ENCODE measurements at regions not wholly inside any gene's neighbourhood (a gene's known extent, or its start where the extent isn't known, plus 50 kb on each side); places are given as distances from the start of the nearest gene placed in this dataset.

DNA sequence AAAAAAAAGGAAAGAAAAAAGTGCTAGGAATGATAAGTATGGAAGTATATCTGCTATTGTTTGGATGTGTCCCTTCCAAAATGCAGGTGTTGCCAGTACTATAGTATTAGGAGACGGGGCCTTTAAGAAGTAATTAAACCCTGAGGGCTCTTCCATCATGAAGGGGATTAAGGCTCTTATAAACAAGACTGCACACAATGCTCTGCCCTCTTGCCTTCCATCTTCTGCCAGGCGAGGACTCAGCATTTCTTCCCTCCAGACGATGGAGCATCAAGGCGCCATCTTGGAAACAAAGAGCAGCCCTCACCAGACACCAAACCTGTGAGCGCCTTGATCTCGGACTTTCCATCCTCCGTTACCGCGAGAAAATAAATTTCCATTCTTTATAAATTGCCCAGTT lies 120.1 kb upstream of the GPM6A start:
- peaks cover 9% of the 10 kb centered on the region for H3K4me1 Mint-ChIP-seq
- H3K27ac Mint-ChIP-seq = no peak overlapping the region
- H3K36me3 Mint-ChIP-seq = no peaks in the 10 kb centered on the region
- no peak for TF ChIP-seq ZNF671 (CRISPR knock-in tag; IDR thresholded peaks at IDR 0.05)
- no peak for TF ChIP-seq CBFB (CRISPR knock-in tag; IDR thresholded peaks at IDR 0.05; ENCODE audit: low read depth)
- TF ChIP-seq FOXJ3 (CRISPR knock-in tag; IDR thresholded peaks at IDR 0.05; ENCODE audit: borderline replicate concordance) = no peak
- TF ChIP-seq CREM (CRISPR knock-in tag; IDR thresholded peaks at IDR 0.05) = no peak
- no peak for TF ChIP-seq ZNF317 (CRISPR knock-in tag; IDR thresholded peaks at IDR 0.05; ENCODE audit: borderline replicate concordance, low read depth)
- TF ChIP-seq, protein P1, sequence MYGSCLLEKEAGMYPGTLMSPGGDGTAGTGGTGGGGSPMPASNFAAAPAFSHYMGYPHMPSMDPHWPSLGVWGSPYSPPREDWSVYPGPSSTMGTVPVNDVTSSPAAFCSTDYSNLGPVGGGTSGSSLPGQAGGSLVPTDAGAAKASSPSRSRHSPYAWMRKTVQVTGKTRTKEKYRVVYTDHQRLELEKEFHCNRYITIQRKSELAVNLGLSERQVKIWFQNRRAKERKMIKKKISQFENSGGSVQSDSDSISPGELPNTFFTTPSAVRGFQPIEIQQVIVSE (CRISPR knock-in tag; IDR thresholded peaks at IDR 0.05; ENCODE audit: borderline replicate concordance) = no peak
- no peak for TF ChIP-seq ZNF416 (CRISPR knock-in tag; IDR thresholded peaks at IDR 0.05)
- TF ChIP-seq, protein P2, sequence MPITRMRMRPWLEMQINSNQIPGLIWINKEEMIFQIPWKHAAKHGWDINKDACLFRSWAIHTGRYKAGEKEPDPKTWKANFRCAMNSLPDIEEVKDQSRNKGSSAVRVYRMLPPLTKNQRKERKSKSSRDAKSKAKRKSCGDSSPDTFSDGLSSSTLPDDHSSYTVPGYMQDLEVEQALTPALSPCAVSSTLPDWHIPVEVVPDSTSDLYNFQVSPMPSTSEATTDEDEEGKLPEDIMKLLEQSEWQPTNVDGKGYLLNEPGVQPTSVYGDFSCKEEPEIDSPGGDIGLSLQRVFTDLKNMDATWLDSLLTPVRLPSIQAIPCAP (CRISPR knock-in tag; IDR thresholded peaks at IDR 0.05) = no peak
- TF ChIP-seq ELF4 (CRISPR knock-in tag; IDR thresholded peaks at IDR 0.05; ENCODE audit: low read depth) = no peak
- TF ChIP-seq, protein P3, sequence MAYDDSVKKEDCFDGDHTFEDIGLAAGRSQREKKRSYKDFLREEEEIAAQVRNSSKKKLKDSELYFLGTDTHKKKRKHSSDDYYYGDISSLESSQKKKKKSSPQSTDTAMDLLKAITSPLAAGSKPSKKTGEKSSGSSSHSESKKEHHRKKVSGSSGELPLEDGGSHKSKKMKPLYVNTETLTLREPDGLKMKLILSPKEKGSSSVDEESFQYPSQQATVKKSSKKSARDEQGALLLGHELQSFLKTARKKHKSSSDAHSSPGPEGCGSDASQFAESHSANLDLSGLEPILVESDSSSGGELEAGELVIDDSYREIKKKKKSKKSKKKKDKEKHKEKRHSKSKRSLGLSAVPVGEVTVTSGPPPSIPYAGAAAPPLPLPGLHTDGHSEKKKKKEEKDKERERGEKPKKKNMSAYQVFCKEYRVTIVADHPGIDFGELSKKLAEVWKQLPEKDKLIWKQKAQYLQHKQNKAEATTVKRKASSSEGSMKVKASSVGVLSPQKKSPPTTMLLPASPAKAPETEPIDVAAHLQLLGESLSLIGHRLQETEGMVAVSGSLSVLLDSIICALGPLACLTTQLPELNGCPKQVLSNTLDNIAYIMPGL (CRISPR knock-in tag; IDR thresholded peaks at IDR 0.05) = no peak
- TF ChIP-seq, protein P4, sequence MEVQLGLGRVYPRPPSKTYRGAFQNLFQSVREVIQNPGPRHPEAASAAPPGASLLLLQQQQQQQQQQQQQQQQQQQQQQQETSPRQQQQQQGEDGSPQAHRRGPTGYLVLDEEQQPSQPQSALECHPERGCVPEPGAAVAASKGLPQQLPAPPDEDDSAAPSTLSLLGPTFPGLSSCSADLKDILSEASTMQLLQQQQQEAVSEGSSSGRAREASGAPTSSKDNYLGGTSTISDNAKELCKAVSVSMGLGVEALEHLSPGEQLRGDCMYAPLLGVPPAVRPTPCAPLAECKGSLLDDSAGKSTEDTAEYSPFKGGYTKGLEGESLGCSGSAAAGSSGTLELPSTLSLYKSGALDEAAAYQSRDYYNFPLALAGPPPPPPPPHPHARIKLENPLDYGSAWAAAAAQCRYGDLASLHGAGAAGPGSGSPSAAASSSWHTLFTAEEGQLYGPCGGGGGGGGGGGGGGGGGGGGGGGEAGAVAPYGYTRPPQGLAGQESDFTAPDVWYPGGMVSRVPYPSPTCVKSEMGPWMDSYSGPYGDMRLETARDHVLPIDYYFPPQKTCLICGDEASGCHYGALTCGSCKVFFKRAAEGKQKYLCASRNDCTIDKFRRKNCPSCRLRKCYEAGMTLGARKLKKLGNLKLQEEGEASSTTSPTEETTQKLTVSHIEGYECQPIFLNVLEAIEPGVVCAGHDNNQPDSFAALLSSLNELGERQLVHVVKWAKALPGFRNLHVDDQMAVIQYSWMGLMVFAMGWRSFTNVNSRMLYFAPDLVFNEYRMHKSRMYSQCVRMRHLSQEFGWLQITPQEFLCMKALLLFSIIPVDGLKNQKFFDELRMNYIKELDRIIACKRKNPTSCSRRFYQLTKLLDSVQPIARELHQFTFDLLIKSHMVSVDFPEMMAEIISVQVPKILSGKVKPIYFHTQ (CRISPR knock-in tag; IDR thresholded peaks at IDR 0.05) = no peak
- TF ChIP-seq, protein P5, sequence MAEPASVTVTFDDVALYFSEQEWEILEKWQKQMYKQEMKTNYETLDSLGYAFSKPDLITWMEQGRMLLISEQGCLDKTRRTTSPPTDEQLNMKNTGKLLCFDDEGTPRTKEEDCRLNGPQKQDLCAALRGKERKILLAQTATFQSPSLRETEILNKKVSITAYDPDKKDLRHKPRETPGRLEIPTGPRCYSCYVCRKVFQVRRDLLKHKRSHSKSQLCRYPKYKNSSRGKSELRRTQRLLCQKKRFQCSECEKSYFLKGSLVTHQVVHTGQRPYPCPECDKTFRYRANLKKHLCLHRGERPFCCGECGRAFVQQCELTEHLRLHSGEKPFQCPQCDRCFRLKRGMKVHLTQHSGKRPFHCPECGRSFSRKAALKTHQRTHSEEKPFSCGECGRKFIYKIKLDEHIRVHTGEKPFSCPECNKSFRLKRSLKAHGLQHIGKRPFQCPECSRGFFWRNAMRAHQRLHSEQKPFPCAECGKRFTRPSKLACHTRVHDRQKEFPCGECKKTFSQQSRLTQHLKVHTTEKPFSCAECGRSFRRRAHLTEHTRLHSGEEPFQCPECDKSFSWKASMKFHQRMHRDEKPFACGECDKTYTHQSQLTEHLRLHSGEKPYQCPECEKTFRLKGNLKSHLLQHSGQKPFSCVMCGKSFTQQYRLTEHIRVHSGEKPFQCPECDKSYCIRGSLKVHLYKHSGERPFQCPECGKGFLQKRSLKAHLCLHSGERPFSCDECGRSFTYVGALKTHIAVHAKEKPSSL (CRISPR knock-in tag; conservative IDR thresholded peaks at IDR 0.05) = no peak
- no peak overlapping the region for H3K4me3 Mint-ChIP-seq
- CTCF ChIA-PET = no interaction called here
- POLR2A ChIA-PET = no interaction called here
- no peaks in the 10 kb centered on the region for H3K27me3 Mint-ChIP-seq (ENCODE audit: low read depth)
- no peak for DNase-seq (ENCODE audit: low spot score)
- H3K9me3 Mint-ChIP-seq = peaks cover 5% of the 10 kb centered on the region; the same call in 1 of the 2 replicates
- ATAC-seq = no peak

DNA sequence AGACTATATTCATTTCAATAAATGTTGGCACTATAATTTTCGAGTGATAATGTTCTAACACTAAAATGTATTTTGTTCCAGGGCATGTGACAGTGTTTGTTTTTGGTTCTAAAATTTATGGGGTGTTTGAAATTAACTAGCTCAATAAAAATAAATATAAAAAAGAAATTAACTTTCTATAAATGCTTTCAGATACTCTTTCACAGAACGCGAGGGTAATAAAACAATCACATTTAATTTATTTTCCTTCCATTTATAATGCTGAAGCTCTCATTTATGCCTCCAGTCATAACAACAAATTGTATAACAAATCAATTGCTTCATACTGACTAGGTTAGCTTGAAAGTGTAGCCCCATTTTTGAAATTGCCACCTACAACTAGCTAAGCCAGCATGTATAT lies 122.4 kb upstream of the GPM6A start:
- ATAC-seq (no peak), DNase-seq (ENCODE audit: low spot score) (no peak)
- Mint-ChIP-seq H3K36me3 (no peaks in the 10 kb centered on the region), H3K27me3 (ENCODE audit: low read depth) (no peaks in the 10 kb centered on the region), H3K27ac (no peak overlapping the region), H3K4me3 (no peak overlapping the region), H3K9me3 (peaks cover 5% of the 10 kb centered on the region; the same call in 1 of the 2 replicates), H3K4me1 (peaks cover 7% of the 10 kb centered on the region)
- ChIA-PET POLR2A (no interaction called here), CTCF (no interaction called here)
- TF ChIP-seq, protein P6, sequence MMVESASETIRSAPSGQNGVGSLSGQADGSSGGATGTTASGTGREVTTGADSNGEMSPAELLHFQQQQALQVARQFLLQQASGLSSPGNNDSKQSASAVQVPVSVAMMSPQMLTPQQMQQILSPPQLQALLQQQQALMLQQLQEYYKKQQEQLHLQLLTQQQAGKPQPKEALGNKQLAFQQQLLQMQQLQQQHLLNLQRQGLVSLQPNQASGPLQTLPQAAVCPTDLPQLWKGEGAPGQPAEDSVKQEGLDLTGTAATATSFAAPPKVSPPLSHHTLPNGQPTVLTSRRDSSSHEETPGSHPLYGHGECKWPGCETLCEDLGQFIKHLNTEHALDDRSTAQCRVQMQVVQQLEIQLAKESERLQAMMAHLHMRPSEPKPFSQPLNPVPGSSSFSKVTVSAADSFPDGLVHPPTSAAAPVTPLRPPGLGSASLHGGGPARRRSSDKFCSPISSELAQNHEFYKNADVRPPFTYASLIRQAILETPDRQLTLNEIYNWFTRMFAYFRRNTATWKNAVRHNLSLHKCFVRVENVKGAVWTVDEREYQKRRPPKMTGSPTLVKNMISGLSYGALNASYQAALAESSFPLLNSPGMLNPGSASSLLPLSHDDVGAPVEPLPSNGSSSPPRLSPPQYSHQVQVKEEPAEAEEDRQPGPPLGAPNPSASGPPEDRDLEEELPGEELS (CRISPR knock-in tag; IDR thresholded peaks at IDR 0.05) = no peak
- TF ChIP-seq ELF4 (CRISPR knock-in tag; IDR thresholded peaks at IDR 0.05; ENCODE audit: low read depth) (no peak), SMAD4 (CRISPR knock-in tag; IDR thresholded peaks at IDR 0.05) (no peak), ZNF263 (CRISPR knock-in tag; IDR thresholded peaks at IDR 0.05; ENCODE audit: low read depth) (no peak)
- TF ChIP-seq, protein P7, sequence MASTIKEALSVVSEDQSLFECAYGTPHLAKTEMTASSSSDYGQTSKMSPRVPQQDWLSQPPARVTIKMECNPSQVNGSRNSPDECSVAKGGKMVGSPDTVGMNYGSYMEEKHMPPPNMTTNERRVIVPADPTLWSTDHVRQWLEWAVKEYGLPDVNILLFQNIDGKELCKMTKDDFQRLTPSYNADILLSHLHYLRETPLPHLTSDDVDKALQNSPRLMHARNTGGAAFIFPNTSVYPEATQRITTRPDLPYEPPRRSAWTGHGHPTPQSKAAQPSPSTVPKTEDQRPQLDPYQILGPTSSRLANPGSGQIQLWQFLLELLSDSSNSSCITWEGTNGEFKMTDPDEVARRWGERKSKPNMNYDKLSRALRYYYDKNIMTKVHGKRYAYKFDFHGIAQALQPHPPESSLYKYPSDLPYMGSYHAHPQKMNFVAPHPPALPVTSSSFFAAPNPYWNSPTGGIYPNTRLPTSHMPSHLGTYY (CRISPR knock-in tag; IDR thresholded peaks at IDR 0.05) = no peak
- TF ChIP-seq, protein P8, sequence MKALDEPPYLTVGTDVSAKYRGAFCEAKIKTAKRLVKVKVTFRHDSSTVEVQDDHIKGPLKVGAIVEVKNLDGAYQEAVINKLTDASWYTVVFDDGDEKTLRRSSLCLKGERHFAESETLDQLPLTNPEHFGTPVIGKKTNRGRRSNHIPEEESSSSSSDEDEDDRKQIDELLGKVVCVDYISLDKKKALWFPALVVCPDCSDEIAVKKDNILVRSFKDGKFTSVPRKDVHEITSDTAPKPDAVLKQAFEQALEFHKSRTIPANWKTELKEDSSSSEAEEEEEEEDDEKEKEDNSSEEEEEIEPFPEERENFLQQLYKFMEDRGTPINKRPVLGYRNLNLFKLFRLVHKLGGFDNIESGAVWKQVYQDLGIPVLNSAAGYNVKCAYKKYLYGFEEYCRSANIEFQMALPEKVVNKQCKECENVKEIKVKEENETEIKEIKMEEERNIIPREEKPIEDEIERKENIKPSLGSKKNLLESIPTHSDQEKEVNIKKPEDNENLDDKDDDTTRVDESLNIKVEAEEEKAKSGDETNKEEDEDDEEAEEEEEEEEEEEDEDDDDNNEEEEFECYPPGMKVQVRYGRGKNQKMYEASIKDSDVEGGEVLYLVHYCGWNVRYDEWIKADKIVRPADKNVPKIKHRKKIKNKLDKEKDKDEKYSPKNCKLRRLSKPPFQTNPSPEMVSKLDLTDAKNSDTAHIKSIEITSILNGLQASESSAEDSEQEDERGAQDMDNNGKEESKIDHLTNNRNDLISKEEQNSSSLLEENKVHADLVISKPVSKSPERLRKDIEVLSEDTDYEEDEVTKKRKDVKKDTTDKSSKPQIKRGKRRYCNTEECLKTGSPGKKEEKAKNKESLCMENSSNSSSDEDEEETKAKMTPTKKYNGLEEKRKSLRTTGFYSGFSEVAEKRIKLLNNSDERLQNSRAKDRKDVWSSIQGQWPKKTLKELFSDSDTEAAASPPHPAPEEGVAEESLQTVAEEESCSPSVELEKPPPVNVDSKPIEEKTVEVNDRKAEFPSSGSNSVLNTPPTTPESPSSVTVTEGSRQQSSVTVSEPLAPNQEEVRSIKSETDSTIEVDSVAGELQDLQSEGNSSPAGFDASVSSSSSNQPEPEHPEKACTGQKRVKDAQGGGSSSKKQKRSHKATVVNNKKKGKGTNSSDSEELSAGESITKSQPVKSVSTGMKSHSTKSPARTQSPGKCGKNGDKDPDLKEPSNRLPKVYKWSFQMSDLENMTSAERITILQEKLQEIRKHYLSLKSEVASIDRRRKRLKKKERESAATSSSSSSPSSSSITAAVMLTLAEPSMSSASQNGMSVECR (CRISPR knock-in tag; IDR thresholded peaks at IDR 0.05; ENCODE audit: borderline replicate concordance) = no peak
- TF ChIP-seq, protein P9, sequence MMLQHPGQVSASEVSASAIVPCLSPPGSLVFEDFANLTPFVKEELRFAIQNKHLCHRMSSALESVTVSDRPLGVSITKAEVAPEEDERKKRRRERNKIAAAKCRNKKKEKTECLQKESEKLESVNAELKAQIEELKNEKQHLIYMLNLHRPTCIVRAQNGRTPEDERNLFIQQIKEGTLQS (CRISPR knock-in tag; conservative IDR thresholded peaks at IDR 0.05) = no peak

All from WTC11 (cell line).